GF-D8 (cell line): ENCODE measurements at regions not wholly inside any gene's neighbourhood (a gene's known extent, or its start where the extent isn't known, plus 50 kb on each side); places are given as distances from the start of the nearest gene placed in this dataset.

Source experiments
- DNase-seq: peaks from one replicate; lab custom pipeline; 2025; lab: John Stamatoyannopoulos, UW

- no peak for DNase-seq
These were observed 263.2 kb downstream of the STK31 start for GRCh38 chr7:23973264-23973663.

GRCh38 chr7:23980081-23980480, 270.1 kb downstream of the STK31 start:
- no peak for DNase-seq

GRCh38 chr7:23981314-23981713, 271.3 kb downstream of the STK31 start:
- no peak for DNase-seq

GRCh38 chr7:23981758-23982157, 271.7 kb downstream of the STK31 start:
- DNase-seq, result no peak

GRCh38 chr7:24005517-24005916, 278.5 kb upstream of the NPY start:
- no peak for DNase-seq

- no peak for DNase-seq
These were observed 273.5 kb upstream of the NPY start for GRCh38 chr7:24010495-24010894.

GRCh38 chr7:24017519-24017918, 266.5 kb upstream of the NPY start:
- no peak for DNase-seq

GRCh38 chr7:24018331-24018730, 265.7 kb upstream of the NPY start:
- DNase-seq, result no peak

- no peak for DNase-seq
These were observed 264.1 kb upstream of the NPY start for GRCh38 chr7:24019841-24020240.

GRCh38 chr7:24024276-24025068, 259.5 kb upstream of the NPY start:
- DNase-seq, result no peak

GRCh38 chr7:24025094-24025493, 258.9 kb upstream of the NPY start:
- DNase-seq, result no peak

GRCh38 chr7:24025765-24026164, 258.2 kb upstream of the NPY start:
- no peak for DNase-seq

- DNase-seq, result no peak
These were observed 257.6 kb upstream of the NPY start for GRCh38 chr7:24026351-24026750.

- no peak for DNase-seq
These were observed 254.9 kb upstream of the NPY start for GRCh38 chr7:24029068-24029467.

GRCh38 chr7:24034251-24034650, 249.7 kb upstream of the NPY start:
- no peak for DNase-seq

GRCh38 chr7:24035366-24036032, 248.5 kb upstream of the NPY start:
- no peak for DNase-seq

GRCh38 chr7:24036033-24036412, 248.0 kb upstream of the NPY start:
- DNase-seq, result no peak

- no peak for DNase-seq
These were observed 245.0 kb upstream of the NPY start for GRCh38 chr7:24038993-24039392.

GRCh38 chr7:24039991-24040624, 243.9 kb upstream of the NPY start:
- no peak for DNase-seq

- no peak for DNase-seq
These were observed 242.0 kb upstream of the NPY start for GRCh38 chr7:24042028-24042427.

- no peak for DNase-seq
These were observed 234.7 kb upstream of the NPY start for GRCh38 chr7:24049296-24049695.

GRCh38 chr7:24050991-24051560, 232.9 kb upstream of the NPY start:
- DNase-seq, result no peak

GRCh38 chr7:24051651-24052050, 232.3 kb upstream of the NPY start:
- no peak for DNase-seq
